ENCODE measurements at regions not wholly inside any gene's neighbourhood (a gene's known extent, or its start where the extent isn't known, plus 50 kb on each side); places are given as distances from the start of the nearest gene placed in this dataset.

DNA sequence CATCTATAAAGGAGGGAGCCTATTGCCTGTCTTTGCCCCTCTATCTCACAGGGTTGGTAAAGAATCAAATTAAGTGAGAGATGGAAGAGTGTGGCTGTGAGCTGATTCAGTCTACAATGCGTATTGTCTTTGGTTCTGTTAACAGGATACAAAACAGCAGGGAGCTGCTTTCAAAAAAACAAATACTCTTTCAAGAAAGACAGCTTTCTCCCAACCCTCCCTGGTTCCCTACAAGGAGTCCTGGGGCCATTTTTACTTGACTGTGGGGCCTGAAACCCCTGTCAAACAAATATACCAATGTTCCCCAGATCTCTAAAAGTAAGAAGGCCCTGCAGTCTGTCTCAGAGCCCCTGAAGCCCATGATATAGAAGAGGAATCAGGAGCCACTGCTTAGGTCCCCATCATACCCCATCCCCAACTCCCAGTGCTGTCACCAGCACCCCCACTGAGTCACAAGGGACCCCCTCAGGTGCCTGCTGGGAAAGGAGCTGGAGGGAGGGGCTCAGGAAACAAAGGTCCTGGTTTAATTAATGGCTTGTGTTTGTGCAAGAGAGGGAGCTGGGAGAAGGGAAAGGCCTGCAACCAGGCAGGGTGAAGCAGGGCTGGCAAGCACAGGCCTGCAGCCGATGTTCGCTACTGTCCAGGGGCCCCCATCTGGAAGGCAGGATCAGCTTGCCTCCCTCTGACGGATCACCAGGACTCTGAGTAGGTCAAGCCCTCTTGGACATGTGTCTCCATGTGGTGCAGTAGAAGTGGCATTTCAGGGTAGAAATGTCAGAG, 182.0 kb upstream of the GHITM start:
- no peak overlapping the region for H3K9ac ChIP-seq (ENCODE audit: low read length)
- no peak overlapping the region for H3K27ac ChIP-seq (ENCODE audit: low read length)
- no peak overlapping the region for H3K4me3 ChIP-seq (ENCODE audit: low read length)
- no peak for DNase-seq
- H4K20me1 ChIP-seq (ENCODE audit: insufficient read depth, low read length), result no peaks in the 10 kb centered on the region
- no peak overlapping the region for H3K4me2 ChIP-seq (ENCODE audit: low read depth, low read length)
- H3F3A ChIP-seq (ENCODE audit: insufficient read depth, low read length), result no peaks in the 10 kb centered on the region
- 0 out of 2 replicates have a peak, but pooled peaks cover 6% of the 10 kb centered on the region for H3K4me1 ChIP-seq (ENCODE audit: low read length)
- TF ChIP-seq EZH2phosphoT487 (IDR thresholded peaks at IDR 0.05; ENCODE audit: low read length), result no peak
- H3K27me3 ChIP-seq (replicated peaks; ENCODE audit: insufficient read depth, low read length), result no peaks in the 10 kb centered on the region
- H3K79me2 ChIP-seq (ENCODE audit: low read length), result no peaks in the 10 kb centered on the region
- H3K36me3 ChIP-seq (replicated peaks; ENCODE audit: insufficient read depth, low read length), result no peaks in the 10 kb centered on the region
- H3K9me2 ChIP-seq (replicated peaks; ENCODE audit: insufficient read depth, low read length), result no peaks in the 10 kb centered on the region
- H3K9me3 ChIP-seq (replicated peaks; ENCODE audit: insufficient read depth, low read length), result no peaks in the 10 kb centered on the region
- no peak overlapping the region for H2AFZ ChIP-seq (ENCODE audit: low read length)

GRCh38 chr10:83959328-83959727, 180.0 kb upstream of the GHITM start:
- Histone ChIP-seq H3K4me3 (ENCODE audit: low read length) (no peak overlapping the region), H3K4me2 (ENCODE audit: low read depth, low read length) (no peak overlapping the region), H3K9ac (ENCODE audit: low read length) (no peak overlapping the region), H2AFZ (ENCODE audit: low read length) (no peak overlapping the region), H3K9me3 (replicated peaks; ENCODE audit: insufficient read depth, low read length) (no peaks in the 10 kb centered on the region), H3K79me2 (ENCODE audit: low read length) (no peaks in the 10 kb centered on the region), H4K20me1 (ENCODE audit: insufficient read depth, low read length) (no peaks in the 10 kb centered on the region), H3F3A (ENCODE audit: insufficient read depth, low read length) (no peaks in the 10 kb centered on the region), H3K27me3 (replicated peaks; ENCODE audit: insufficient read depth, low read length) (no peaks in the 10 kb centered on the region), H3K9me2 (replicated peaks; ENCODE audit: insufficient read depth, low read length) (no peaks in the 10 kb centered on the region), H3K4me1 (ENCODE audit: low read length) (0 out of 2 replicates have a peak, but pooled peaks cover 5% of the 10 kb centered on the region), H3K27ac (ENCODE audit: low read length) (no peak overlapping the region), H3K36me3 (replicated peaks; ENCODE audit: insufficient read depth, low read length) (no peaks in the 10 kb centered on the region)
- TF ChIP-seq, protein P1, sequence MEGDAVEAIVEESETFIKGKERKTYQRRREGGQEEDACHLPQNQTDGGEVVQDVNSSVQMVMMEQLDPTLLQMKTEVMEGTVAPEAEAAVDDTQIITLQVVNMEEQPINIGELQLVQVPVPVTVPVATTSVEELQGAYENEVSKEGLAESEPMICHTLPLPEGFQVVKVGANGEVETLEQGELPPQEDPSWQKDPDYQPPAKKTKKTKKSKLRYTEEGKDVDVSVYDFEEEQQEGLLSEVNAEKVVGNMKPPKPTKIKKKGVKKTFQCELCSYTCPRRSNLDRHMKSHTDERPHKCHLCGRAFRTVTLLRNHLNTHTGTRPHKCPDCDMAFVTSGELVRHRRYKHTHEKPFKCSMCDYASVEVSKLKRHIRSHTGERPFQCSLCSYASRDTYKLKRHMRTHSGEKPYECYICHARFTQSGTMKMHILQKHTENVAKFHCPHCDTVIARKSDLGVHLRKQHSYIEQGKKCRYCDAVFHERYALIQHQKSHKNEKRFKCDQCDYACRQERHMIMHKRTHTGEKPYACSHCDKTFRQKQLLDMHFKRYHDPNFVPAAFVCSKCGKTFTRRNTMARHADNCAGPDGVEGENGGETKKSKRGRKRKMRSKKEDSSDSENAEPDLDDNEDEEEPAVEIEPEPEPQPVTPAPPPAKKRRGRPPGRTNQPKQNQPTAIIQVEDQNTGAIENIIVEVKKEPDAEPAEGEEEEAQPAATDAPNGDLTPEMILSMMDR (IDR thresholded peaks at IDR 0.05; ENCODE audit: low read length), result no peak
- TF ChIP-seq EZH2phosphoT487 (IDR thresholded peaks at IDR 0.05; ENCODE audit: low read length) (no peak), EZH2 (optimal IDR thresholded peaks at IDR 0.05; ENCODE audit: low read depth, low read length) (no peak)
- peak; percentile 27 for DNase-seq

DNA sequence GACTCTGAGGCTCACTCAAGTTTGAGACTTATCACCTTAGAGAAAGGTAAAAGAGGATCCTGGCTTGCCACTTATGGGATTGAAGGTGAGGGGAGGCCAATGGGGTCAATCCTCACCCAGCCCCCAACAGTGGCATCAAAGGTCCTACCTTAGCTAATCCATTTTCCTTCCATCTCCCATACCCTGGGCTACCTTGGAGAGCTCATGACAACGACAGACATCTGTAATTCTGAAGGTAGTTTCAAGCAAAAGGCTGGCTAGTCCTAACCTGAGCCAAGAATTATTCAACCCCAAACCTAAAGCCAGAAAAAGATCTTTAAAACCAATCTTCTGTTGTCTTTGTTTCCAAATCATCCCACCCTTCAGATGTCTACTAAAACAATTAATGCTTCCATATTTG, 179.2 kb upstream of the GHITM start:
- H3K27me3 ChIP-seq (replicated peaks; ENCODE audit: insufficient read depth, low read length), result no peaks in the 10 kb centered on the region

GRCh38 chr10:83961620-83962019, 177.7 kb upstream of the GHITM start:
- no peaks in the 10 kb centered on the region for H3K27me3 ChIP-seq (replicated peaks; ENCODE audit: insufficient read depth, low read length)
- H3K4me1 ChIP-seq (ENCODE audit: low read length), result no peaks in the 10 kb centered on the region
- H3K9me3 ChIP-seq (replicated peaks; ENCODE audit: insufficient read depth, low read length), result no peaks in the 10 kb centered on the region
- H3K9ac ChIP-seq (ENCODE audit: low read length), result no peak overlapping the region
- no peaks in the 10 kb centered on the region for H4K20me1 ChIP-seq (ENCODE audit: insufficient read depth, low read length)
- no peaks in the 10 kb centered on the region for H3K36me3 ChIP-seq (replicated peaks; ENCODE audit: insufficient read depth, low read length)
- no peak for DNase-seq
- no peak overlapping the region for H2AFZ ChIP-seq (ENCODE audit: low read length)
- H3F3A ChIP-seq (ENCODE audit: insufficient read depth, low read length), result no peaks in the 10 kb centered on the region
- H3K4me2 ChIP-seq (ENCODE audit: low read depth, low read length), result no peak overlapping the region
- TF ChIP-seq, protein P1 (IDR thresholded peaks at IDR 0.05; ENCODE audit: low read length), result no peak
- no peak for TF ChIP-seq EZH2 (optimal IDR thresholded peaks at IDR 0.05; ENCODE audit: low read depth, low read length)
- no peaks in the 10 kb centered on the region for H3K79me2 ChIP-seq (ENCODE audit: low read length)
- no peak overlapping the region for H3K4me3 ChIP-seq (ENCODE audit: low read length)
- no peak overlapping the region for H3K27ac ChIP-seq (ENCODE audit: low read length)
- no peaks in the 10 kb centered on the region for H3K9me2 ChIP-seq (replicated peaks; ENCODE audit: insufficient read depth, low read length)

More for the DNA sequence above, 179.2 kb upstream of the GHITM start:
- no peaks in the 10 kb centered on the region for H4K20me1 ChIP-seq (ENCODE audit: insufficient read depth, low read length)
- no peaks in the 10 kb centered on the region for H3F3A ChIP-seq (ENCODE audit: insufficient read depth, low read length)
- H3K79me2 ChIP-seq (ENCODE audit: low read length), result no peaks in the 10 kb centered on the region
- no peaks in the 10 kb centered on the region for H3K9me2 ChIP-seq (replicated peaks; ENCODE audit: insufficient read depth, low read length)
- H3K9me3 ChIP-seq (replicated peaks; ENCODE audit: insufficient read depth, low read length), result no peaks in the 10 kb centered on the region
- no peak overlapping the region for H3K9ac ChIP-seq (ENCODE audit: low read length)
- H3K4me3 ChIP-seq (ENCODE audit: low read length), result no peak overlapping the region
- no peak overlapping the region for H2AFZ ChIP-seq (ENCODE audit: low read length)
- no peaks in the 10 kb centered on the region for H3K4me1 ChIP-seq (ENCODE audit: low read length)
- H3K36me3 ChIP-seq (replicated peaks; ENCODE audit: insufficient read depth, low read length), result no peaks in the 10 kb centered on the region
- DNase-seq, result no peak
- TF ChIP-seq, protein P1 (IDR thresholded peaks at IDR 0.05; ENCODE audit: low read length), result no peak
- no peak overlapping the region for H3K4me2 ChIP-seq (ENCODE audit: low read depth, low read length)
- H3K27ac ChIP-seq (ENCODE audit: low read length), result no peak overlapping the region

Data from MM.1S (cell line).